ENCODE measurements at regions not wholly inside any gene's neighbourhood (a gene's known extent, or its start where the extent isn't known, plus 50 kb on each side); places are given as distances from the start of the nearest gene placed in this dataset.
A peak's percentile ranks its signal among the peaks of the same experiment; 100 is the strongest.

DNA sequence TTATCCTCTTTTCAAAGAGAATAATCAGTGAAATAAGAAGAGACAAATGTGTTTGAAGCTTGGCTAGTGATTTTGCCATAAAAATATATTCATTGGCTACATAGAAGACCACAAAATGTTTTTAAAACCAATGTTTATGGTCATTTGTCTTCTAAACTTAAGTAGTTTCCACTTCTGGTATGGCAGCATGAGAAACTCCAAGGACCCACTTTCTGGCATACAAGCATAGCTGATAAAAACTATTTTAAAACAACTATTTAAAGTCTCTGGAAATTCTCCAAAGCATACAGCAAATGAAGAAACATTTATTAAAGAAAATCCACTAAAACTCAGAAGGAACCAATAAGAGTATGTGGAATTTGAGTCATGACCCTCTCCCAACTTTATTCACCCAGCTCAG, 89.2 kb upstream of the TOMM7 start:
- DNase-seq (ENCODE audit: low read depth in 2 of 2): no peak

DNA sequence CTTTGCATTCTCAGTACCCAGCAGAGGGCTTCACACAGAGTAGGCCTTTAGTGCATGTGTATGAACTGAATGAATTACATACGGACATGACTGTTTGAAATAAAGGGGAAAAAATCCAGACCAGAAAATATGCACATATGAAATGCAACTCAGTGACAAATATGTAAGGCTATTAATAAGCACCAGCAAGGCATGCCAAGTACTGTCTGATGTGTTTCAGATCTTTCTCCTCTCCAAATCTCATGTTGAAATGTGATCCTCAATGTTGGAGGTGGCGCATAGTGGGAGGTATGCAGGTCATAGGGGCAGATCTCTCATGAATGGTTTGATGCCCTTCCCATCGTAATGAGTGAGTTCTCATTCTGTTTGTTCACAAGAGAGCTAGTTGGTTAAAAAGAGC, 87.3 kb upstream of the TOMM7 start:
- DNase-seq (ENCODE audit: low read depth in 2 of 2): no peak

DNA sequence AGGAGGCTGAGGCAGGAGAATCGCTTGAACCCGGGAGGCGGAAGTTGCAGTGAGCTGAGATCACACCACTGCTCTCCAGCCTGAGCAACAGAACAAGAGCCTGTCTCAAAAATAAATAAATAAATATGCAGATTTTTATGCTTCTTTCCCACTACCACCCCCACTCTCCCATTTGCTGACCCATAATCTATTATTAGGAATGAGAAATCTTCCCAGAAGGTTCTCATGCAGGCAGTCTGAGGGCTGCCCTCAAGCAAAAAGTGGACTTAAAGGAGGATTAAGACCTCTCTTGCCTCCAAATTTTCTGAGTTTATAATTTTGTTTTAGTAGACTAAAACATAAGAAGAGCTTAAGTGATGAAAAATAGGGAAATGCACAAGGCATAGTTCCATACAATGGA, 85.2 kb upstream of the TOMM7 start:
- no peak for DNase-seq (ENCODE audit: low read depth in 2 of 2)

DNA sequence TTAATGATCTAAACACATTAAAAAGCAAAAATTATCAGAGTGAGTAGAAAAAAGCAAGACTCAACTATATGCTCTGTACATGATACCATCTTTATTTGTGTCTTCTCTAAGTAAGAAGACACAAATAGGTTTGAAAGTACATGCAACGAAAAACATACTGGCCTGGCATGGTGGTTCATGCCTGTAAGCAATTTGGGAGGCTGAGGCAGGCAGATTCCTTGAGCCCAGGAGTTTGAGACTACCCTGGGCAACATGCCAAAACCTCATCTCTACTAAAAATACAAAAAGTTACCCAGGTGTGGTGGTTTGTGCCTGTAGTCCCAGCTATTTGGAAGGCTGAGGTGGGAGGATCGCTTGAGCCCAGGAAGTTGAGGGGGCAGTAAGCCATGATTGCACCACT, 78.1 kb upstream of the TOMM7 start:
- DNase-seq (ENCODE audit: low read depth in 2 of 2): no peak

DNA sequence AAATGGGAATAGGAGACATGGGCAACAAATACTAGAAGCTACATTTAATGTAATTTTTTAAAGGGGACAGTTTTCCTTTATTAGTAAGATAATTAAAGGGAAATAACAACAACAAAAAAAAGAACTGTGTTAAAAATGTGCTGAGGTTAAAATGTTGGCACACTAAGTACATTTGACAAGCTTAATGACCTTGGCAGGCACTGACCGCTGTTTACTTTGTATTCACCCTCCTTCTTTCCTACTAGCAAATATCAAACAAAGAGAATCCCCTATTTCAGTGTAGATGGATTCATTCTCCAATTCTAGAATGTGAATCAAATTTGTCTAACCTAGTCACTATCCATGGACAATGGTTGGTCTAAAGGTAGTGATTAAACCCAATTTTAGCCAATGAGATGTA, 77.5 kb upstream of the TOMM7 start:
- DNase-seq (ENCODE audit: low read depth in 2 of 2): no peak

DNA sequence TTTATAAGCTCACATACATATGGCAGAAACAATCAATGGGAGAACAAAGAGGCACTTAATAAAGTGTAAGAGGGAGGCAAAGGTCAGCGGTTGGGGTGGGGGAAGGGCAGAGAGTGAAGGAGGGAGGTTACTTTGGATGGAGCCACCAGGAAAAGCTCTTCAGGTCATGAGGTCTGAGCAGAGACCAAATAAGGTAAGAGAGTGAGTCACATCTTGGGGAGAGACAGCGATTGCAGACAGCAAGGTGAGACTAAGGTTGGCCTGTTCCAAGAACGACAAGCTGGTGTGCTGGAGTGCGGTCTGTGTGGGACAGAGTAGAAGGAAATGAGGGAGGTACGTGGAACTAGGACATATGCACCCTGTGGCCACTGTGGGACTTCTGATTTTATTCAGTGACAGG, 74.3 kb upstream of the TOMM7 start:
- DNase-seq (ENCODE audit: low read depth in 2 of 2): no peak

DNA sequence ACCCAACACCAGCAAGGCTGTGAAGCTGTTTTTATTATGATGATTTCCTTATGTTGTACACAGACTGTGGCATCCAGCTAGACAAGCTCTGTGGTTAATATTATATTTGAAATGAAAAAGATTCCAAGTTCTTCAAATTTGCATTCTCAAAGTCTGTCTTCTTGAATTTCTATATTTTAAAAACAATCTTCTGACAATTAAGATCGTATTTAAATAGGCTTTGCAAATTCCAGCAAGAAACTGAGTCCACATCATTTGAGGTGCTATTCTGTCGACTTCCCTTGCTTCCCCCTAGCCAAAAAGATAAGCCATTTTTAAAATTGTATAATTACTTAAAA, 73.1 kb upstream of the TOMM7 start:
- DNase-seq (ENCODE audit: low read depth in 2 of 2): no peak

DNA sequence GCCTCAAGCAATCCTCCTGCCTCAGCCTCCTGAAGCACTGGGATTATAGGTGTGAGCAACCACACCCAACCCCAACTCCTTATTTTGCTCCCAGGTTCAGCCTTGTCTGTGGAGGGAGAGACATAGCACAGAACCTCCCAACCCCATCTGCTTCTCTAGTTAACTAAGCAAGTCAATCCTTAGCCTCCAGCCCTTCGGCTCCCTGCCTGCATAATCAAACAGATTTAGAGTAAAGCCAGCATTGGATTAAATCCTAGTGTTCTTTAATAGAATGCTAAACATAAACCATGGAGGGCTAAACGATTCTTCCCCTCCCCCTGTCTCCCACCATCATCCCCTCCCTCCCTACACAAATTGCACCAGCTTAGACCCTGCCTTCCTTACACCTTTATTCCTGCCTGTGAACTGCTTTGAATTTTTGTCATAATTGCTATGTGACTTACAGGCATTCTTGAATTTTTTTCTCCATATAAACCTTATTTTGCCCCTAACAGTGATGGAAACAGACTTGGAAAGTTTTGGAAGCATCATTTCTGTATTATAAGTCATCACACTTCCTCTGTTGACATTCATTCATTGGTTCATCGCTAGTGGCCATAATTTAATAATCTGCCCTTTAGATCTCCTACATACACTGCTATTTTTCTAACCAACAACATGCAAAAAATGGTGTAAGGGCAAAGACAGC, 72.6 kb upstream of the TOMM7 start:
- no peak for DNase-seq (ENCODE audit: low read depth in 2 of 2)

DNA sequence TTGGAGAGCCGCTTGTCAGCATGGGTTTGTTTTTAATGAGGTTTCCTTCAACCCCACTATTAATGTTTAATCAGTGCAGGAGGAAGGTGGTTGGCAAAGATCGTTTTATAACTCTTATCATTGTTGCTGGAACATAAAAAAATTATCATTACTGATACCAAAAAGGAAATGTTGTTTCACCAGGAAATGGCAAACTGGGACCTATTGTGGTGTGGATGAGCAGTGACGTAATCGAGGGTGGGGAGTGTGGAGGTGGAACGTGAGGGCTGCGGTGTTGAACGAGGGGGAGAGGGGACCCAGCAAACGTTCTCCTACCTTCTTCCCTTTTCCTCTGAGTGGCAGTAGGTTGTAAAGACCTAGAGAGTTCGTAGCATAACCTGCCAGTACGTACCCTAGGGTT, 71.9 kb upstream of the TOMM7 start:
- DNase-seq (ENCODE audit: low read depth in 2 of 2): peak; percentile 5 to 15

DNA sequence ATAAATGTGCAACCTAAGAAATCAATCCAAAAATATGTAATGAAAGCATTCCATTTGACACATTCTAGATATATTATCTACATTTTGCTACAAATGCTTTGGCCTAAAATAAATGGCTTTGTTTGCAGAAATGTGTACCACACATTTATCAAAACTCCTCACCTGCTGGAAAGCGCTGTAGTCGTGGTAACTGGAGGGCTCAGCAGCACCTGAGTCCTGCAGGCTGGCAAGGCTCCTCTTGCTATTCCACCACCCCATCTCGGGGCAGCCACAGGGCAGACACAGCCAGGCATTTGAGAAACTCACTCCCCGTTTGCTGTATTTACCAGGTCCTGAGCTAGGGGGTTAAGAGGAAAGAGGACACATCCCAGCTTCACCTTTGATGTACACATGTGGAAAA, 68.1 kb upstream of the TOMM7 start:
- DNase-seq (ENCODE audit: low read depth in 2 of 2): no peak

DNA sequence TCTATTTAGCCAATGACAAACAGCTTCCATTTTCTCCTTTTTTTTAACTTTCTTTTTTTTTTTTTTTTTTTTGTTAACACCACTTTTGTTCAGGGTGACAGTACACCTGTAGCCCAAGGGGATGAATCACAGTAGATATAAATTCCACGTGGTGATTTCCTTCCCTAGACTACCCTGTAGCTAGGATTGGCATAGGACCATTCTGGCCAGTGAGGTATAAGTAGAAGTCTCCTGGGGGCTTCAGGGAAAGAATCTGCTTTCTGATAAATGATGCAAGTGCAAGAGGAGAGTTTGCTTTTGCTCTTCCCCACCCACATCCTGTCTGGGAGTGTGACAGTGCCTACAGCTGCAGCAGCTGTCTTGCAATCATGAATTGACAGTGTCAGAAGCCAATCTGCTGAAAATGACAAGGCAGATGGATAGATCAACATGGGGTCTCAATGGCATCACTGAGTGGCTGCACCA, 63.2 kb upstream of the TOMM7 start:
- DNase-seq (ENCODE audit: low read depth in 2 of 2): no peak

DNA sequence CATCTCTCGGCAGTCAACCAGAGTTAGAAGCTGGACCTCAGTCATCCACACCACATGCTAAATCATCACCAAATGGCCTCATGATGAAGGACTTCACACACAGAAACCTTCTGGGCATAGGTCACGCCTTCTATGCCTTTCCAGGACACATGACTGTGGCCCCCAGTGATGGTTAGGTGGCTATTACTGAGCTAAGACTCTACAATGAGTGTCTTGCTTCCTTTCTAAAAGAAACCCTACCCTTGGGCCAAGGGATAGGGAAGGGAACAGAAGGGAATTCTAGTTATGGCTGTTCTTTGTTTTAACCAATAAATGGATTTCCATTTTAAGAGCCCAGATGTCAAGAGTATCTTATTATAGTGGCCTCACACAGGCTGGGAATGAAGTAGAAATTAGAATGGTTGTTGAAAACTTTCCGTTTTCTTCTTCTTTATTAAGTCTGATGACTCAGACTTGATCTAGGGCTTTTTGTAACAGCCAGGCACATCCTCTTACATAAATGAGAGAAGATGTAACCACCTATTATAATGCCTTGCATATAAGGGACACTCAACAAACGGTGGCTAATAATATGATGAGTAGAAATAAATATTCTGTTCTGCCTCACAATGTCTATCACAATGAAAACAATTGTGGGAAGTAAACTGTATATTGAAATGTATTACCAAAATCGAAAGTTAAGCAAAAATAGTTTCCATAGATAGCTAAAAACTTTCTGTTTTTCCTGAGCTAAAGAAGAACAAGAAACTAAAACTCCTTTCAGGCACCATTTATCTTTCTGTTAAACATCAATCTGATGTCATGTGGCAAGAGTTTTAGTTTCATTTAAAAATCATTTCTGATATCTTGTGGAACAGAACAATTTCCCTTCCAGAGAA, 62.5 kb upstream of the TOMM7 start:
- DNase-seq (ENCODE audit: low read depth in 2 of 2): no peak

DNA sequence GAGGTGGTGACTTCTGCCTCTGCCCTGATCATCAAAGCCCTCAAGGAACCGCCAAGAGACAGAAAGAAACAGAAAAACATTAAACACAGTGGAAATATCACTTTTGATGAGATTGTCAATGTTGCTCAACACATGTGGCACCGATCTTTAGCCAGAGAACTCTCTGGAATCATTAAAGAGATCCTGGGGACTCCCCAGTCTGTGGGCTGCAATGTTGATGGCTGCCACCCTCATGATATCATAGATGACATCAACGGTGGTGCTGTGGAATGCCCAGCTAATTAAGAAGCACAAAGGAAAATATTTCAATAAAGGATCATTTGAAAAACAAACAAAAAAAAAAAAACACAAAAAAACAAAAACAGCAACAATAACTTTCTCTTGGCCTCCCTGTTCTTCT, 59.5 kb upstream of the TOMM7 start:
- DNase-seq (ENCODE audit: low read depth in 2 of 2): no peak

DNA sequence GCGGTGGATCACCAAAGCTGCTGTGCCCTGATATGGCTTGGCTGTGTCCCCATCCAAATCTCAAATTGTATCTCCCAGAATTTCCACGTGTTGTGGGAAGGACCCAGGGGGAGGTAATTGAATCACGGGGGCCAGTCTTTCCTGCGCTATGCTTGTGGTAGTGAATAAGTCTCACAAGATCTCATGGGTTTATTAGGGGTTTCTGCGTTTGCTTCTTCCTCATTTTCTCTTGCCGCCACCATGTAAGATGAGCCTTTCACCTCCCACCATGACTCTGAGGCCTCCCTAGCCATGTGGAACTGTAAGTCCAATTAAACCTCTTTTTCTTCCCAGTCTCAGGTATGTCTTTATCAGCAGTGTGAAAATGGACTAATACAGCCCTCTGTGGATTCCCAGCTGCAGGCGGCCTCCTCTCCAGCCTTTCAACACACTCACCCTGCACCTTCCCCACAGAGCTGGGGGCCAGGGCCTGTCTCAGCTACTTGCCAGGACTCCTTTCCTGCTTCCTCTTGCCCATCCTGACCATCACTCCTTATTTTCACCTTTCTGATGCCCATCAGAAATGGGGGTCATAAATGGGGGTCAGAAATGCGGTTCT, 57.2 kb upstream of the TOMM7 start:
- no peak for DNase-seq (ENCODE audit: low read depth in 2 of 2)

DNA sequence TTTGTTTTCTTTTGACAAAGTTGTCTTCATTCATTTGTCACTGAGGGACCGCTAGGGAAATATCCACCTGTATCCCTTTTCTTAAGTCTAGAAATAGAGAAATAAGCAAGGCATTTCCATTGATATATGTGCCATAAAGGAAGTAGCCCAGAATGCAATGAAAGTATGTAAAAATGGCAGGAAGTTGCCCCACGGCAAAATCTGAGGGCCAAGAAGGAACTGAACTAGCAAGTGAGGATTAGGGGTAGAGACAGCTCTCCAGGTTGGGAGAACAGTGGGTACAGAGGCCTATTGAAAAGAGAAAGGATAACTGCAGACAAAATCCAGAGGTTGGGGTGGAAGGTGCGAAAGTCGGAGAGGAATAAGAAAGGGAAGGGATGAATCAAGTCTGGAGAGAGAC, 56.6 kb upstream of the TOMM7 start:
- no peak for DNase-seq (ENCODE audit: low read depth in 2 of 2)

DNA sequence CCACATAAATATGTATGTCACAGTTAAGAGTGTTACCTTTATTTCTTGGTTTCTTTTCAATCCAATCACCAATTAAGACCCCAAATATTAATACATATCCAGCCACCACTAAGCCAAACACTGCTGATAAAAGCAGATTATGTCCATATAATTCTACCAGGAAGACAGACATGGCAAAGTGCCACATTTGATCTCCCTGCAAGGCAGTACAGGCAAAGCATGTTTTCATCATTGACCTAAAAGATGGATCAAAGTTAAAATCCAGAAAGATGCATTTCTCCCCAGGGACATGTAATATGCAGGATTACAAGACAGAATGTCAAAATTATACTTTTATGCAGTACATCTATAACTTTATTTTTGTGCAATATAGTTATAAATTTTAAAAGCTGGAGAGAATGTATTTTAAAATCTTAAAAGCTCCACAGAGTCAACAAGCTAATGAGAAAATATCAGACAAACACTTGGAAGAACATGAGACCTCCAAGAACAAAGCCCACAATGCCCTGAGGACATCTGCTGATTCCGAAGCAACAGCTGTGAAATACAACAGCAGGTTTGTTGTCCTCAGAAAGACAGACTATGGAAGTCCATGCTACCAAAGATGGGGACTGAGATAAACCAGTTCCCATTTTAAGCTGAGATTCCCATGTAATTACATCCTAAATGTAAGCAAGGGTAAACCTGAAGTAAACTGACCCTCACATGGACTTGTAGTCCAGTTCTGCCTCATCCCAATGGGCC, 54.5 kb upstream of the TOMM7 start:
- no peak for DNase-seq (ENCODE audit: low read depth in 2 of 2)

DNA sequence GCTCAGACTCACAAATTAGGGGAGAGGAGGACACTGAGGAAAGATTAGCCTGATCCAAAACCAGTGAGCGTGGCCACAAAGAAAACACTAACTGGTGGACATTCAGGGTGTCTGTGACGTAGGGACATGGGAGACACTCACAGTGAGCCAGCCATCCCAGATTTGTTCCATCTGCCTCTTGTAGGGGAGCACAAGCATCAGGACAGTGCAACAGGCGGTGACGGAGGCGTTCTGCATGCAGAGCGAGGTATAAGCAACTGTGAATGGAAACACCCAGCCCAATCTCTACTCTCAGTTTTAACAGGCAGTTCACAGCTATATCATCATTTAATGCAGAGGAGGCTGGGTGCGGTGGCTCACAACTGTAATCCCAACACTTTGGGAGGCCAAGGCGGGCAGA, 52.8 kb upstream of the TOMM7 start:
- DNase-seq (ENCODE audit: low read depth in 2 of 2): no peak

DNA sequence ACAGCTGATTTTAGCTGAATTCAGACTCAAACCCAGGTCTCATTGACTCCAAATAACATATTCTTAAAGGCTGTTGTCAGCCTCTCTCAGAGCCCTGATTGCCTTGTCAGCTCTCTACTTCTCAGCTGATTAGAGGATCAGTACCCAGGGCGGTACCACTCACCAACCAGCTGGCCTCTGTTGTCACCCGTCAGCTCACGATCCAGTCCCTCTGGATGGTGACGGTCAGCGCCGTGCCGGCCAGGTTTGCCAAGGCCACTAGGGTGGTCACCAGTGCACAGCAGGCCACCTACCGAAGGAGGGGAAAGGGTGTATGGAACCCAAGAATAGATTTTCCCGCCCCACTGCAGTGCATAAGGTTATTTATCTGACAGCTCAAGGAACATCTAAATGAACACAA, 52.3 kb upstream of the TOMM7 start:
- DNase-seq (ENCODE audit: low read depth in 2 of 2): no peak
